ENCODE measurements at regions not wholly inside any gene's neighbourhood (a gene's known extent, or its start where the extent isn't known, plus 50 kb on each side); places are given as distances from the start of the nearest gene placed in this dataset.

DNA sequence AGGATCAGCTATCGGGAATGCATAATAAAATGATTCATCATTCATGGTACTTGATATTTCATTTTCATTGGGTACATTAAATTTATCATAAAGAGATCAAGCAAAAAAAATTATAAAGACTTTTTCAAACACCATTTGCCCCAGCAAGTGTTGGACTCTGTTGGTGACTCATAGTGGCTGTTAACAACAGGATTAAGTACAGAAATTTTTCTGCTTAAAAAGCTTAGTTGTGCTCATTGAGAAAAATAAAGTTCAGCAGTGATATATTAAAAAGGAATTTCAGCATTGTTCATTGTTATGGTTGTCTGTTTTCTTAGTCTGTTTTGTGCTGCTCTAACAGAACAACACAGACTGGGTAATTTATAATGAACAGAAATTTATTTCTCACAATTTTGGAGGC is 86.2 kb upstream of the PCDH10 start:
- no peak overlapping the region for H3K9ac ChIP-seq (ENCODE audit: low read depth, low read length)
- no peaks in the 10 kb centered on the region for H4K20me1 ChIP-seq (ENCODE audit: insufficient read depth, low read length)
- TF ChIP-seq, protein P1, sequence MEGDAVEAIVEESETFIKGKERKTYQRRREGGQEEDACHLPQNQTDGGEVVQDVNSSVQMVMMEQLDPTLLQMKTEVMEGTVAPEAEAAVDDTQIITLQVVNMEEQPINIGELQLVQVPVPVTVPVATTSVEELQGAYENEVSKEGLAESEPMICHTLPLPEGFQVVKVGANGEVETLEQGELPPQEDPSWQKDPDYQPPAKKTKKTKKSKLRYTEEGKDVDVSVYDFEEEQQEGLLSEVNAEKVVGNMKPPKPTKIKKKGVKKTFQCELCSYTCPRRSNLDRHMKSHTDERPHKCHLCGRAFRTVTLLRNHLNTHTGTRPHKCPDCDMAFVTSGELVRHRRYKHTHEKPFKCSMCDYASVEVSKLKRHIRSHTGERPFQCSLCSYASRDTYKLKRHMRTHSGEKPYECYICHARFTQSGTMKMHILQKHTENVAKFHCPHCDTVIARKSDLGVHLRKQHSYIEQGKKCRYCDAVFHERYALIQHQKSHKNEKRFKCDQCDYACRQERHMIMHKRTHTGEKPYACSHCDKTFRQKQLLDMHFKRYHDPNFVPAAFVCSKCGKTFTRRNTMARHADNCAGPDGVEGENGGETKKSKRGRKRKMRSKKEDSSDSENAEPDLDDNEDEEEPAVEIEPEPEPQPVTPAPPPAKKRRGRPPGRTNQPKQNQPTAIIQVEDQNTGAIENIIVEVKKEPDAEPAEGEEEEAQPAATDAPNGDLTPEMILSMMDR (IDR thresholded peaks at IDR 0.05; ENCODE audit: borderline replicate concordance, extremely low read depth, low read length, poor library complexity, severe bottlenecking), result no peak
- no peak for TF ChIP-seq EZH2 (IDR thresholded peaks at IDR 0.05; ENCODE audit: borderline replicate concordance, low read depth, low read length, severe bottlenecking)
- H3K36me3 ChIP-seq (ENCODE audit: insufficient read depth, low read length), result no peaks in the 10 kb centered on the region
- DNase-seq, result no peak
- no peaks in the 10 kb centered on the region for H3K4me1 ChIP-seq (ENCODE audit: insufficient read depth, low read length)
- no peak for ATAC-seq (ENCODE audit: insufficient read depth, low read depth)
- H3K9me3 ChIP-seq (ENCODE audit: insufficient read depth, low read length, severe bottlenecking), result peaks cover 6% of the 10 kb centered on the region
- no peaks in the 10 kb centered on the region for H3K79me2 ChIP-seq (ENCODE audit: insufficient read depth, low read length)
- H3K27me3 ChIP-seq (ENCODE audit: insufficient read depth, low read length, poor library complexity), result no peaks in the 10 kb centered on the region
- H3K4me2 ChIP-seq (ENCODE audit: insufficient read depth, low read length), result no peak overlapping the region
- no peak overlapping the region for H2AFZ ChIP-seq (ENCODE audit: low read depth, low read length)
- no peak overlapping the region for H3K4me3 ChIP-seq (ENCODE audit: low read depth in 1 of 2, low read length in 2 of 2)
- no peak overlapping the region for H3K27ac ChIP-seq (ENCODE audit: low read length)

DNA sequence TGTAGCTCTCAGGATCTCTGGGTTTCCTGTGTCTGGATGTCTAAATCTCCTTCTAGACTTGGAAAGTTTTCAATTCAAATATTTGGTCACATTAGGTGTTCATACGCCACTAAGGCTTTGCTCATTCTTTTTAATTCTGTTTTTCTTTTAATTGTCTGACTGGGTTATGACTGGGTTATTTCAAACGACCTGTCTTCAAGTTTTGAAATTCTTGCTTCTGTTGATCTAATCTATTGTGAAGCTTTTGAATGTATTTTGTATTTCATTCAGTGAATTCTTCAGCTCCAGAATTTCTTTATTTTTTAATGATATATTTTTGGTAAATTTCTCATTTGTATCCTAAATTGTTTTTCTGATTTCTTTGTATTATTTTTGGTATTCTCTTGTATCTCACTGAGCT is 81.0 kb upstream of the PCDH10 start:
- no peaks in the 10 kb centered on the region for H3K79me2 ChIP-seq (ENCODE audit: insufficient read depth, low read length)
- DNase-seq (no peak), ATAC-seq (ENCODE audit: insufficient read depth, low read depth) (no peak)
- H3K36me3 ChIP-seq (ENCODE audit: insufficient read depth, low read length), result no peaks in the 10 kb centered on the region
- no peak overlapping the region for H2AFZ ChIP-seq (ENCODE audit: low read depth, low read length)
- H3K4me2 ChIP-seq (ENCODE audit: insufficient read depth, low read length), result no peak overlapping the region
- no peak overlapping the region for H3K9ac ChIP-seq (ENCODE audit: low read depth, low read length)
- TF ChIP-seq, protein P1 (IDR thresholded peaks at IDR 0.05; ENCODE audit: borderline replicate concordance, extremely low read depth, low read length, poor library complexity, severe bottlenecking), result no peak
- TF ChIP-seq EZH2 (IDR thresholded peaks at IDR 0.05; ENCODE audit: borderline replicate concordance, low read depth, low read length, severe bottlenecking), result no peak
- no peaks in the 10 kb centered on the region for H4K20me1 ChIP-seq (ENCODE audit: insufficient read depth, low read length)
- peaks cover 33% of the 10 kb centered on the region for H3K9me3 ChIP-seq (ENCODE audit: insufficient read depth, low read length, severe bottlenecking)
- H3K27me3 ChIP-seq (ENCODE audit: insufficient read depth, low read length, poor library complexity), result no peaks in the 10 kb centered on the region
- no peak overlapping the region for H3K4me3 ChIP-seq (ENCODE audit: low read depth in 1 of 2, low read length in 2 of 2)
- no peaks in the 10 kb centered on the region for H3K4me1 ChIP-seq (ENCODE audit: insufficient read depth, low read length)
- no peak overlapping the region for H3K27ac ChIP-seq (ENCODE audit: low read length)

DNA sequence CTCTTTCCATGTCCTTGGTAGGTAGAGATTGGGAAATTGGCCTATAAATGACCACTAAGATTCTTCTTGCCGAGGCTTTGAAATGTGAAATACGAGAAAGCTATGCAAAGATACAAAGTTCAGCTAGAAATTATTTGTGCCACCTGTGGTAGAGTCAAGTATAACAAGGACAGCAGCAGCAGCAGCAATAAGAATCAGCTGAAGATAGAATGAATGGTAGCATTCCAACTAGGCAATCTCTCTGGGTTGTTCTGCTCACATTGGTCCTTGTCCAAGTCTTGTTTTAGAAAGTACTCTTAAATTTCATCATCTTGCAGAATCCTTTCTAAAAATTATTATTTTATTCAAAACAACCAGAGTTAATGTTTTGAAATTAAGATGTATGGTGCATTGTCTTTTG is 67.8 kb upstream of the PCDH10 start:
- Histone ChIP-seq H3K27me3 (ENCODE audit: insufficient read depth, low read length, poor library complexity) (no peaks in the 10 kb centered on the region), H4K20me1 (ENCODE audit: insufficient read depth, low read length) (no peaks in the 10 kb centered on the region), H3K27ac (ENCODE audit: low read length) (no peak overlapping the region), H3K79me2 (ENCODE audit: insufficient read depth, low read length) (no peaks in the 10 kb centered on the region), H3K36me3 (ENCODE audit: insufficient read depth, low read length) (no peaks in the 10 kb centered on the region), H3K9ac (ENCODE audit: low read depth, low read length) (no peak overlapping the region), H3K4me3 (ENCODE audit: low read depth in 1 of 2, low read length in 2 of 2) (no peak overlapping the region), H3K9me3 (ENCODE audit: insufficient read depth, low read length, severe bottlenecking) (peaks cover 12% of the 10 kb centered on the region), H3K4me2 (ENCODE audit: insufficient read depth, low read length) (no peak overlapping the region), H2AFZ (ENCODE audit: low read depth, low read length) (peak overlapping the region; percentile 34; the same call in 1 of the 2 replicates), H3K4me1 (ENCODE audit: insufficient read depth, low read length) (no peaks in the 10 kb centered on the region)
- TF ChIP-seq EZH2 (IDR thresholded peaks at IDR 0.05; ENCODE audit: borderline replicate concordance, low read depth, low read length, severe bottlenecking), result no peak
- TF ChIP-seq, protein P1 (IDR thresholded peaks at IDR 0.05; ENCODE audit: borderline replicate concordance, extremely low read depth, low read length, poor library complexity, severe bottlenecking), result no peak
- ATAC-seq (ENCODE audit: insufficient read depth, low read depth) (no peak), DNase-seq (no peak)

DNA sequence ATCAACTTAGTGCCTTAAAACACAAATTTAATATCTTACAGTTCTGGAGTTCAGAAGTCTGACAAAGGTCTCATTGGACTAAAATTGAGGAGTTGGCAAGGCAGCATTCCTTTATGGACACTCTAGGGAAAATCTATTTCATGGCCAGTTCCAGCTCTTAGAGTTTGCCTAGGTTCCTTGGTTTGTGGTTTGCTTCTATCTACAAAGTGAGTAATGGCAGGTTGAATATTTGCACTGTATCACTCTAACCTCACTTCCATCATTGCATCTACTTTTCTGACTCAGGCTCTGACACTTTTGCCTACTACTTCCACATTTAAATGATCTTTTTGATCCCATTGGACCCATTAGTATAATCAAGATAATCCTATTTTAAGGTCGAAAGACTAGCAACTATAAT is 64.7 kb upstream of the PCDH10 start:
- Histone ChIP-seq H3K9me3 (ENCODE audit: insufficient read depth, low read length, severe bottlenecking) (no peaks in the 10 kb centered on the region), H3K36me3 (ENCODE audit: insufficient read depth, low read length) (no peaks in the 10 kb centered on the region), H3K27ac (ENCODE audit: low read length) (no peak overlapping the region), H3K4me1 (ENCODE audit: insufficient read depth, low read length) (no peaks in the 10 kb centered on the region), H2AFZ (ENCODE audit: low read depth, low read length) (no peak overlapping the region), H3K79me2 (ENCODE audit: insufficient read depth, low read length) (no peaks in the 10 kb centered on the region), H3K4me2 (ENCODE audit: insufficient read depth, low read length) (no peak overlapping the region), H4K20me1 (ENCODE audit: insufficient read depth, low read length) (no peaks in the 10 kb centered on the region), H3K4me3 (ENCODE audit: low read depth in 1 of 2, low read length in 2 of 2) (no peak overlapping the region), H3K27me3 (ENCODE audit: insufficient read depth, low read length, poor library complexity) (no peaks in the 10 kb centered on the region), H3K9ac (ENCODE audit: low read depth, low read length) (no peak overlapping the region)
- ATAC-seq (ENCODE audit: insufficient read depth, low read depth) (no peak), DNase-seq (no peak)
- TF ChIP-seq EZH2 (IDR thresholded peaks at IDR 0.05; ENCODE audit: borderline replicate concordance, low read depth, low read length, severe bottlenecking), result no peak
- TF ChIP-seq, protein P1 (IDR thresholded peaks at IDR 0.05; ENCODE audit: borderline replicate concordance, extremely low read depth, low read length, poor library complexity, severe bottlenecking), result no peak
